ENCODE measurements at regions not wholly inside any gene's neighbourhood (a gene's known extent, or its start where the extent isn't known, plus 50 kb on each side); places are given as distances from the start of the nearest gene placed in this dataset.

GRCh38 chr9:106745457-106745856 lies 117.5 kb upstream of the ZNF462 start:
- H3K36me3 ChIP-seq (ENCODE audit: low read depth), result no peaks in the 10 kb centered on the region
- no peak overlapping the region for H3K4me3 ChIP-seq (ENCODE audit: severe bottlenecking)
- no peak for TF ChIP-seq CTCF (IDR thresholded peaks at IDR 0.05; ENCODE audit: poor library complexity, severe bottlenecking)
- no peak overlapping the region for H3K27ac ChIP-seq (ENCODE audit: poor library complexity, severe bottlenecking)
- no peaks in the 10 kb centered on the region for H3K4me1 ChIP-seq (ENCODE audit: insufficient read depth, poor library complexity, severe bottlenecking)
- no peaks in the 10 kb centered on the region for H3K27me3 ChIP-seq (ENCODE audit: insufficient read depth, poor library complexity, severe bottlenecking)
- H3K9me3 ChIP-seq (ENCODE audit: severe bottlenecking), result no peaks in the 10 kb centered on the region
- ATAC-seq (ENCODE audit: low read depth) (peak; percentile 62; the same call in 2 of the 3 replicates), DNase-seq (ENCODE audit: low spot score) (no peak)

GRCh38 chr9:106745876-106746275 lies 117.1 kb upstream of the ZNF462 start:
- no peak for TF ChIP-seq CTCF (IDR thresholded peaks at IDR 0.05; ENCODE audit: poor library complexity, severe bottlenecking)
- ATAC-seq (ENCODE audit: low read depth) (no peak), DNase-seq (ENCODE audit: low spot score) (no peak)
- no peaks in the 10 kb centered on the region for H3K27me3 ChIP-seq (ENCODE audit: insufficient read depth, poor library complexity, severe bottlenecking)
- no peaks in the 10 kb centered on the region for H3K4me1 ChIP-seq (ENCODE audit: insufficient read depth, poor library complexity, severe bottlenecking)
- H3K4me3 ChIP-seq (ENCODE audit: severe bottlenecking), result no peak overlapping the region
- H3K27ac ChIP-seq (ENCODE audit: poor library complexity, severe bottlenecking), result no peak overlapping the region
- no peaks in the 10 kb centered on the region for H3K9me3 ChIP-seq (ENCODE audit: severe bottlenecking)
- H3K36me3 ChIP-seq (ENCODE audit: low read depth), result no peaks in the 10 kb centered on the region

GRCh38 chr9:106751681-106752080 lies 111.3 kb upstream of the ZNF462 start:
- Histone ChIP-seq H3K36me3 (ENCODE audit: low read depth) (no peaks in the 10 kb centered on the region), H3K4me3 (ENCODE audit: severe bottlenecking) (no peak overlapping the region), H3K27ac (ENCODE audit: poor library complexity, severe bottlenecking) (no peak overlapping the region), H3K27me3 (ENCODE audit: insufficient read depth, poor library complexity, severe bottlenecking) (no peaks in the 10 kb centered on the region), H3K9me3 (ENCODE audit: severe bottlenecking) (no peaks in the 10 kb centered on the region), H3K4me1 (ENCODE audit: insufficient read depth, poor library complexity, severe bottlenecking) (no peaks in the 10 kb centered on the region)
- DNase-seq (ENCODE audit: low spot score) (no peak), ATAC-seq (ENCODE audit: low read depth) (no peak)
- TF ChIP-seq CTCF (IDR thresholded peaks at IDR 0.05; ENCODE audit: poor library complexity, severe bottlenecking), result no peak

- H3K4me1 ChIP-seq (ENCODE audit: insufficient read depth, poor library complexity, severe bottlenecking), result no peaks in the 10 kb centered on the region
- no peaks in the 10 kb centered on the region for H3K27me3 ChIP-seq (ENCODE audit: insufficient read depth, poor library complexity, severe bottlenecking)
- no peak for ATAC-seq (ENCODE audit: low read depth)
- no peak for DNase-seq (ENCODE audit: low spot score)
- H3K4me3 ChIP-seq (ENCODE audit: severe bottlenecking), result no peak overlapping the region
- H3K36me3 ChIP-seq (ENCODE audit: low read depth), result no peaks in the 10 kb centered on the region
- H3K27ac ChIP-seq (ENCODE audit: poor library complexity, severe bottlenecking), result no peak overlapping the region
- no peaks in the 10 kb centered on the region for H3K9me3 ChIP-seq (ENCODE audit: severe bottlenecking)
- no peak for TF ChIP-seq CTCF (IDR thresholded peaks at IDR 0.05; ENCODE audit: poor library complexity, severe bottlenecking)
These were observed 110.4 kb upstream of the ZNF462 start for GRCh38 chr9:106752581-106752980.

- ATAC-seq (ENCODE audit: low read depth) (no peak), DNase-seq (ENCODE audit: low spot score) (no peak)
- no peaks in the 10 kb centered on the region for H3K4me1 ChIP-seq (ENCODE audit: insufficient read depth, poor library complexity, severe bottlenecking)
- H3K9me3 ChIP-seq (ENCODE audit: severe bottlenecking), result no peaks in the 10 kb centered on the region
- H3K27ac ChIP-seq (ENCODE audit: poor library complexity, severe bottlenecking), result no peak overlapping the region
- H3K27me3 ChIP-seq (ENCODE audit: insufficient read depth, poor library complexity, severe bottlenecking), result no peaks in the 10 kb centered on the region
- H3K36me3 ChIP-seq (ENCODE audit: low read depth), result no peaks in the 10 kb centered on the region
- no peak overlapping the region for H3K4me3 ChIP-seq (ENCODE audit: severe bottlenecking)
- TF ChIP-seq CTCF (IDR thresholded peaks at IDR 0.05; ENCODE audit: poor library complexity, severe bottlenecking), result no peak
These were observed 109.8 kb upstream of the ZNF462 start for GRCh38 chr9:106753155-106753671.

Measured in RWPE2 (cell line).